ENCODE measurements at regions not wholly inside any gene's neighbourhood (a gene's known extent, or its start where the extent isn't known, plus 50 kb on each side); places are given as distances from the start of the nearest gene placed in this dataset.

- TF ChIP-seq CTCF (IDR thresholded peaks at IDR 0.05; ENCODE audit: low read depth, low read length) = no peak
- no peak for TF ChIP-seq EZH2phosphoT487 (IDR thresholded peaks at IDR 0.05; ENCODE audit: low read depth)
Observed at GRCh38 chr5:33033516-33033915, 322.4 kb downstream of the NPR3 start.
